GM10266 (cell line): ENCODE measurements at regions not wholly inside any gene's neighbourhood (a gene's known extent, or its start where the extent isn't known, plus 50 kb on each side); places are given as distances from the start of the nearest gene placed in this dataset.

Experiments
- DNase-seq: peaks from one replicate; pipeline ENCODE4 v3.0.0; 2012; ENCODE audit errors: extremely low spot score
- CTCF ChIP-seq: IDR thresholded peaks from 2 replicates; pipeline ENCODE4 v1.5.1; 2012; ENCODE audit warnings: mild to moderate bottlenecking, low read depth; ENCODE audit not compliant: control insufficient read depth, insufficient read depth; ENCODE audit errors: missing control alignments

DNA sequence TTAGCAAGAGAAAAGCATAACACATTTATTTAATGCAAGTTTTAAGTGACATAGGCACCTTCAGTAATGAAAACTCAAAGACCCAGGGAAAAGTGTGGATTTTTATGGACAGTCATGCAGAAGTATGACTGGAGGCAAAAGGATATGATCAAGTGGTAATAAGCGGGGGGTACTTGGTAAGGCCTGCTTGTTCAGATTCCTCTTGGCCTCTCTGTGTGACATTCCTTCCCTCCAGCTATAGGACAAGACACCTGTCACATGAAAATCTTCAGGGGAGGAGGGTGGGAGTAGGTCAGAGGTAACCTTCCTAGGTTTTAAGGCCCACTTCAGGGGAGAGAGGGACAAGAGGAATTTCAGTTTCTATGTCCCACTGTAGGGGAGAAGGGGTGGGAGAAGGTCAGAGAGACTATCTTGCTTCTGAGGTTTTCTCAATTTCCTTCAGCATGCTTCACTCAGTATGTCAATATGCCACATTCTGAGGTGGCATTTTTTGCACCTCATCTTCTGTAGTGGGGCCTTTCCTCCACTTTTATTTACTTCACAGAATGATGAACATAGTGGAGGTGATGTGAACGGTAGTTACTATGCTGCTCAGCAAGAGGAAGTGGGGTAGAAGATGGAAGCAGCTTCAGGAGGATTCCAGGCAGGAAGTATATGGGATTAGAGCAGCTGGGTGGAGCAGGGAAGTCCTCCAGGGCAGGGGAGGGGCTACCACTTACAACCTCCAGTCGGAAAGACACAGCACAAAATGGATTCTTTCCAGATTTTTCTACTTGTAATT, 73.2 kb upstream of the RFC3 start:
- no peak for DNase-seq
- no peak for TF ChIP-seq CTCF

GRCh38 chr13:33745370-33746324, 72.3 kb upstream of the RFC3 start:
- no peak for TF ChIP-seq CTCF
- no peak for DNase-seq

- DNase-seq, result no peak
- no peak for TF ChIP-seq CTCF
Observed at GRCh38 chr13:33746867-33747266, 71.1 kb upstream of the RFC3 start.

- no peak for DNase-seq
- no peak for TF ChIP-seq CTCF
Observed at GRCh38 chr13:33751151-33751550, 66.8 kb upstream of the RFC3 start.

- no peak for TF ChIP-seq CTCF
- DNase-seq, result no peak
Observed at GRCh38 chr13:33752094-33752493, 65.9 kb upstream of the RFC3 start.

- DNase-seq, result no peak
- no peak for TF ChIP-seq CTCF
Observed at GRCh38 chr13:33752597-33752996, 65.4 kb upstream of the RFC3 start.
